ENCODE measurements at regions not wholly inside any gene's neighbourhood (a gene's known extent, or its start where the extent isn't known, plus 50 kb on each side); places are given as distances from the start of the nearest gene placed in this dataset.

- TF ChIP-seq, protein P1, sequence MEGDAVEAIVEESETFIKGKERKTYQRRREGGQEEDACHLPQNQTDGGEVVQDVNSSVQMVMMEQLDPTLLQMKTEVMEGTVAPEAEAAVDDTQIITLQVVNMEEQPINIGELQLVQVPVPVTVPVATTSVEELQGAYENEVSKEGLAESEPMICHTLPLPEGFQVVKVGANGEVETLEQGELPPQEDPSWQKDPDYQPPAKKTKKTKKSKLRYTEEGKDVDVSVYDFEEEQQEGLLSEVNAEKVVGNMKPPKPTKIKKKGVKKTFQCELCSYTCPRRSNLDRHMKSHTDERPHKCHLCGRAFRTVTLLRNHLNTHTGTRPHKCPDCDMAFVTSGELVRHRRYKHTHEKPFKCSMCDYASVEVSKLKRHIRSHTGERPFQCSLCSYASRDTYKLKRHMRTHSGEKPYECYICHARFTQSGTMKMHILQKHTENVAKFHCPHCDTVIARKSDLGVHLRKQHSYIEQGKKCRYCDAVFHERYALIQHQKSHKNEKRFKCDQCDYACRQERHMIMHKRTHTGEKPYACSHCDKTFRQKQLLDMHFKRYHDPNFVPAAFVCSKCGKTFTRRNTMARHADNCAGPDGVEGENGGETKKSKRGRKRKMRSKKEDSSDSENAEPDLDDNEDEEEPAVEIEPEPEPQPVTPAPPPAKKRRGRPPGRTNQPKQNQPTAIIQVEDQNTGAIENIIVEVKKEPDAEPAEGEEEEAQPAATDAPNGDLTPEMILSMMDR (IDR thresholded peaks at IDR 0.05; ENCODE audit: poor library complexity, severe bottlenecking): no peak
- H3K9me3 ChIP-seq (ENCODE audit: severe bottlenecking): no peaks in the 10 kb centered on the region
- ATAC-seq (ENCODE audit: low read depth): no peak
- H3K4me1 ChIP-seq (ENCODE audit: insufficient read depth, poor library complexity, severe bottlenecking): no peaks in the 10 kb centered on the region
- no peak overlapping the region for H3K27ac ChIP-seq (ENCODE audit: poor library complexity, severe bottlenecking)
- no peak for DNase-seq (ENCODE audit: low spot score)
- no peaks in the 10 kb centered on the region for H3K36me3 ChIP-seq (ENCODE audit: low read depth)
- H3K27me3 ChIP-seq (ENCODE audit: insufficient read depth, poor library complexity, severe bottlenecking): no peaks in the 10 kb centered on the region
- no peak overlapping the region for H3K4me3 ChIP-seq (ENCODE audit: severe bottlenecking)
Measured at GRCh38 chr2:146908776-146909175, 936.1 kb upstream of the ACVR2A start.

DNA sequence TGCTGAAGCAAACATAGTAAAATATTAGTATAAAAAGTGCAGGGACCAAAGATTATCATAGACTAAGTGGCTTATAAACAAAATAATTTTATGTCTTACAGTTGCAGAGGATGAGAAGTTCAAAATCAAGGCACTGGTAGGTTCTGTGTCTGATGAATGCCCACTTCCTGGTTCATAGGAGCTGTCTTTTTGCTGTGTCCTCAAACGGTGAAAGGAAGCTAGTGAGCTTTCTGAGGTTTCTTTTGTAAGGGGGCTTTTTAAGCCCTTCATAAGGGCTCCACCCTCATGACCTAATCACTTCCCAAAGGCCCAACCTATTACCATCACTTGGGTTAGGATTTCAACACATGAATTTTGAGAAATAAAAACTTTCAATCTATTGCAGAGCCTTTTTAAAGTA is 946.7 kb upstream of the ACVR2A start:
- no peak overlapping the region for H3K4me3 ChIP-seq (ENCODE audit: severe bottlenecking)
- no peak overlapping the region for H3K27ac ChIP-seq (ENCODE audit: poor library complexity, severe bottlenecking)
- H3K4me1 ChIP-seq (ENCODE audit: insufficient read depth, poor library complexity, severe bottlenecking): no peaks in the 10 kb centered on the region
- no peaks in the 10 kb centered on the region for H3K9me3 ChIP-seq (ENCODE audit: severe bottlenecking)
- no peaks in the 10 kb centered on the region for H3K36me3 ChIP-seq (ENCODE audit: low read depth)
- no peak for DNase-seq (ENCODE audit: low spot score)
- H3K27me3 ChIP-seq (ENCODE audit: insufficient read depth, poor library complexity, severe bottlenecking): no peaks in the 10 kb centered on the region
- no peak for ATAC-seq (ENCODE audit: low read depth)
- TF ChIP-seq, protein P1 (IDR thresholded peaks at IDR 0.05; ENCODE audit: poor library complexity, severe bottlenecking): no peak

DNA sequence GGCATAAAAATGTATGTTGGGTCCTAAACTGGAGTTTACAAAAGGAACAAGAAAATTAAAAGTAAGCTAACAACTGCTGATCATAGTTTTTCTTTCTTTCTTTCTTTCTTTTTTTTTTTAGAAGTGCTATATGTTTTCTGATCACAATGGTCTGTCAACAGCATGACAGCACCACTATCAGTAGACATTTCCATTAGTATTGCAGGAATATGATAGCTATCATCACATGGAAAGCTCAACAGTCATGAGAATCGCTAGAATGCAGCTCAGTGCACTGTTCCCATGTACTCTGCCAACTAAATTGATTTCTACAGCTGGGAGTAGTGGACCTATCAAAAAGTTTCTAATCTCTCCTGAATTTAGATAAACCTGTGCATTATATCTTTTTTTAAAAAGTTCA is 950.3 kb upstream of the ACVR2A start:
- TF ChIP-seq, protein P1 (IDR thresholded peaks at IDR 0.05; ENCODE audit: poor library complexity, severe bottlenecking): no peak
- ATAC-seq (ENCODE audit: low read depth): no peak
- Histone ChIP-seq H3K9me3 (ENCODE audit: severe bottlenecking) (no peaks in the 10 kb centered on the region), H3K27ac (ENCODE audit: poor library complexity, severe bottlenecking) (no peak overlapping the region), H3K36me3 (ENCODE audit: low read depth) (no peaks in the 10 kb centered on the region), H3K4me1 (ENCODE audit: insufficient read depth, poor library complexity, severe bottlenecking) (no peaks in the 10 kb centered on the region), H3K27me3 (ENCODE audit: insufficient read depth, poor library complexity, severe bottlenecking) (no peaks in the 10 kb centered on the region), H3K4me3 (ENCODE audit: severe bottlenecking) (no peak overlapping the region)
- DNase-seq (ENCODE audit: low spot score): no peak

- ATAC-seq (ENCODE audit: low read depth) (no peak), DNase-seq (ENCODE audit: low spot score) (no peak)
- no peaks in the 10 kb centered on the region for H3K36me3 ChIP-seq (ENCODE audit: low read depth)
- no peaks in the 10 kb centered on the region for H3K4me1 ChIP-seq (ENCODE audit: insufficient read depth, poor library complexity, severe bottlenecking)
- H3K27ac ChIP-seq (ENCODE audit: poor library complexity, severe bottlenecking): no peak overlapping the region
- TF ChIP-seq, protein P1 (IDR thresholded peaks at IDR 0.05; ENCODE audit: poor library complexity, severe bottlenecking): no peak
- no peaks in the 10 kb centered on the region for H3K27me3 ChIP-seq (ENCODE audit: insufficient read depth, poor library complexity, severe bottlenecking)
- no peak overlapping the region for H3K4me3 ChIP-seq (ENCODE audit: severe bottlenecking)
- no peaks in the 10 kb centered on the region for H3K9me3 ChIP-seq (ENCODE audit: severe bottlenecking)
Measured at GRCh38 chr2:146893500-146894041, 951.3 kb upstream of the ACVR2A start.

- ATAC-seq (ENCODE audit: low read depth) (no peak), DNase-seq (ENCODE audit: low spot score) (no peak)
- Histone ChIP-seq H3K9me3 (ENCODE audit: severe bottlenecking) (no peaks in the 10 kb centered on the region), H3K36me3 (ENCODE audit: low read depth) (no peaks in the 10 kb centered on the region), H3K27me3 (ENCODE audit: insufficient read depth, poor library complexity, severe bottlenecking) (no peaks in the 10 kb centered on the region), H3K4me1 (ENCODE audit: insufficient read depth, poor library complexity, severe bottlenecking) (no peaks in the 10 kb centered on the region), H3K27ac (ENCODE audit: poor library complexity, severe bottlenecking) (no peak overlapping the region), H3K4me3 (ENCODE audit: severe bottlenecking) (no peak overlapping the region)
- TF ChIP-seq, protein P1 (IDR thresholded peaks at IDR 0.05; ENCODE audit: poor library complexity, severe bottlenecking): no peak
Measured at GRCh38 chr2:146890491-146890890, 954.3 kb upstream of the ACVR2A start.

Measured in RWPE2 (cell line).